OCI-LY7 (cell line): ENCODE measurements at regions not wholly inside any gene's neighbourhood (a gene's known extent, or its start where the extent isn't known, plus 50 kb on each side); places are given as distances from the start of the nearest gene placed in this dataset.

ENCODE experiments used
- BruUV-seq: library from RNA; stranded (reverse); fragments of 400-500 nt; replicated peaks from 2 replicates; lab custom pipeline; 2021; lab: Mats Ljungman, UMichigan
- CTCF ChIA-PET: fragments of 300-600 bp; sonication (Branson Sonifier 250); formaldehyde crosslinking; loops from one replicate; lab custom pipeline; 2022; ENCODE audit warnings: antibody characterized with exemption; ENCODE audit not compliant: unreplicated experiment; lab: Charles Lee
- POLR2A ChIA-PET: fragments of 300-600 bp; sonication (Branson Sonifier 250); formaldehyde crosslinking; loops from one replicate; lab custom pipeline; 2022; ENCODE audit warnings: antibody characterized with exemption; lab: Charles Lee
- DNase-seq: peaks from one replicate; pipeline ENCODE4 v3.0.0-alpha.2; 2015; ENCODE audit warnings: low spot score
- H2AFZ ChIP-seq: fragments of 200-600 bp; sonication (generic), shearing (Covaris generic); 2 replicates; pipeline ENCODE4 v1.6.1; 2014; ENCODE audit warnings: mild to moderate bottlenecking, antibody characterized with exemption, low read length, moderate library complexity
- H3K27ac ChIP-seq: fragments of 200-600 bp; sonication (generic); 2 replicates; pipeline ENCODE4 v1.5.1; 2014; ENCODE audit warnings: mixed run types, low read depth, mild to moderate bottlenecking, moderate library complexity, low read length, inconsistent platforms; ENCODE audit not compliant: poor library complexity, severe bottlenecking
- H3K36me3 ChIP-seq: fragments of 200-600 bp; sonication (generic); 2 replicates; pipeline ENCODE4 v1.6.1; 2014; ENCODE audit warnings: mild to moderate bottlenecking, antibody characterized with exemption, low read length, moderate library complexity, mixed read lengths; ENCODE audit not compliant: insufficient read depth
- H3K4me1 ChIP-seq: fragments of 200-600 bp; sonication (generic); 2 replicates; pipeline ENCODE4 v1.5.1; 2014; ENCODE audit warnings: mild to moderate bottlenecking, low read length; ENCODE audit not compliant: insufficient read depth, poor library complexity, severe bottlenecking
- H3K4me2 ChIP-seq: fragments of 200-600 bp; sonication (generic); 2 replicates; pipeline ENCODE4 v1.6.1; 2014; ENCODE audit warnings: mild to moderate bottlenecking, low read length
- H3K4me3 ChIP-seq: fragments of 200-600 bp; sonication (generic); 2 replicates; pipeline ENCODE4 v1.5.1; 2014; ENCODE audit warnings: mild to moderate bottlenecking, low read depth, low read length; ENCODE audit not compliant: poor library complexity, severe bottlenecking
- H3K79me2 ChIP-seq: fragments of 200-600 bp; sonication (generic); 2 replicates; pipeline ENCODE4 v1.6.1; 2016; ENCODE audit warnings: low read depth, mild to moderate bottlenecking, low read length, moderate library complexity, mixed read lengths; ENCODE audit not compliant: insufficient read depth
- H3K9me2 ChIP-seq: fragments of 200-600 bp; sonication (generic); 2 replicates; pipeline ENCODE4 v1.6.1; 2016; ENCODE audit warnings: mild to moderate bottlenecking, low read length, mixed read lengths; ENCODE audit not compliant: insufficient read depth
- H3K9me3 ChIP-seq: fragments of 200-600 bp; sonication (generic); 2 replicates; pipeline ENCODE4 v1.6.1; 2014; ENCODE audit warnings: mild to moderate bottlenecking, mixed run types, low read length, mixed read lengths
- H4K20me1 ChIP-seq: fragments of 200-600 bp; sonication (generic); 2 replicates; pipeline ENCODE4 v1.6.1; 2014; ENCODE audit warnings: mild to moderate bottlenecking, antibody characterized with exemption, low read length, moderate library complexity, mixed read lengths; ENCODE audit not compliant: insufficient read depth
- CTCF ChIP-seq: fragments of 200-600 bp; sonication (generic); conservative IDR thresholded peaks from 2 replicates; pipeline ENCODE4 v1.5.1; 2014; ENCODE audit warnings: mild to moderate bottlenecking, antibody characterized with exemption, low read length, moderate library complexity, mixed read lengths
- EZH2phosphoT487 ChIP-seq: fragments of 200-600 bp; sonication (generic); IDR thresholded peaks from 2 replicates; pipeline ENCODE4 v1.6.1; 2018; ENCODE audit warnings: low read depth, borderline replicate concordance, mild to moderate bottlenecking, mixed run types, antibody characterized with exemption, low read length, moderate library complexity, mixed read lengths
- intact Hi-C: fragments of 100-400 bp; cut with micrococcal nuclease; formaldehyde crosslinking; loops from one replicate; pipeline ENCODE4 v1.10.0; 2022; ENCODE audit not compliant: unreplicated experiment

- Histone ChIP-seq H3K9me3 (no peaks in the 10 kb centered on the region), H3K36me3 (no peaks in the 10 kb centered on the region), H2AFZ (no peak overlapping the region), H3K27ac (no peak overlapping the region), H3K4me3 (no peak overlapping the region), H3K4me2 (no peak overlapping the region), H4K20me1 (no peaks in the 10 kb centered on the region), H3K9me2 (no peaks in the 10 kb centered on the region), H3K79me2 (no peaks in the 10 kb centered on the region), H3K4me1 (no peaks in the 10 kb centered on the region)
- TF ChIP-seq CTCF (no peak), EZH2phosphoT487 (no peak)
- ChIA-PET POLR2A (no interaction called here), CTCF (no interaction called here)
- DNase-seq = no peak
- intact Hi-C loops = no loop called here
- no TSS peak for BruUV-seq
Measured at GRCh38 chr11:129614256-129614944, 201.2 kb upstream of the TMEM45B start.

DNA sequence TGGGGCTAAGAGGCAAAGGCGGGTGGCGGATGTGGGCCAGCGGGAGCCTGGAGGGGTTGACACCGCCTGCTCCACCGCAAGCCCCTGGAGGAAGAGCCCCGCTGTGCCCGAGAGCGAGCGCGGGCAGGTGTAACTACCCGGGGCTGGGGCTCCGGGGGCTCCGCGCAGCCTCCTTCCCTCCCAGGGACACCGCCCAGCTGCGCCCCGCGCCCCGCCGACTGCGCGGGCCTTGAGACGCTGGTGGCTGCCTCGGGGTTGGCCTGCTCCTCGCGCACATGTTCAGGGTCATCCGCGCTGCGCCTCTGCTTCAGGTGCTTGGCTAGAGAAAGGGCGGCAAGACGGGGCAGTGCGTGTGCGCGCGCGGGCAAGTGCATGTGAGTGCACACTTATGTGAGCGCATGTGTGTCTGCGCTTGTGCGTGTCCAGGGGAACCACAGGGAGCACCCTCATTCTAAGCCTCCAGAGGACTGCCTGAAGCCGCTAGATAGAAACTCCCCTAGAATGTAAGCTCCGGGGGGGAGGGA, 197.5 kb upstream of the TMEM45B start:
- no peak for TF ChIP-seq EZH2phosphoT487
- no peak for TF ChIP-seq CTCF
- intact Hi-C loops = no loop called here
- Histone ChIP-seq H3K9me3 (no peaks in the 10 kb centered on the region), H3K9me2 (no peaks in the 10 kb centered on the region), H3K27ac (no peak overlapping the region), H3K4me1 (no peaks in the 10 kb centered on the region), H3K4me2 (no peak overlapping the region), H2AFZ (no peak overlapping the region), H4K20me1 (no peaks in the 10 kb centered on the region), H3K36me3 (no peaks in the 10 kb centered on the region), H3K4me3 (no peak overlapping the region), H3K79me2 (no peaks in the 10 kb centered on the region)
- DNase-seq = no peak
- no TSS peak for BruUV-seq
- CTCF ChIA-PET = no interaction called here
- POLR2A ChIA-PET = no interaction called here
